ENCODE measurements at regions not wholly inside any gene's neighbourhood (a gene's known extent, or its start where the extent isn't known, plus 50 kb on each side); places are given as distances from the start of the nearest gene placed in this dataset.

- H3K4me3 ChIP-seq = no peak overlapping the region
- intact Hi-C loops (cut with DNase I) = no loop called here
- TF ChIP-seq CTCF (IDR thresholded peaks at IDR 0.05) = no peak
These were observed 253.9 kb downstream of the IL15 start for GRCh38 chr4:141890279-141890678.

GRCh38 chr4:141891260-141892120, 255.1 kb downstream of the IL15 start:
- ATAC-seq = no peak
- Histone ChIP-seq H3K9me3 (no peaks in the 10 kb centered on the region), H3K4me3 (no peak overlapping the region), H3K27ac (no peak overlapping the region), H3K4me1 (no peaks in the 10 kb centered on the region), H3K27me3 (no peaks in the 10 kb centered on the region), H3K36me3 (no peaks in the 10 kb centered on the region)
- no peak for DNase-seq
- intact Hi-C loops (cut with DNase I) = no loop called here
- TF ChIP-seq CTCF (IDR thresholded peaks at IDR 0.05) = no peak

More at GRCh38 chr4:141890279-141890678, 253.9 kb downstream of the IL15 start:
- Histone ChIP-seq H3K27ac (no peak overlapping the region), H3K27me3 (no peaks in the 10 kb centered on the region), H3K4me1 (no peaks in the 10 kb centered on the region), H3K9me3 (no peaks in the 10 kb centered on the region), H3K36me3 (no peaks in the 10 kb centered on the region)
- DNase-seq (no peak), ATAC-seq (no peak)

- intact Hi-C loops (cut with DNase I) = no loop called here
- TF ChIP-seq CTCF (IDR thresholded peaks at IDR 0.05) = no peak
- no peak for ATAC-seq
These were observed 260.3 kb downstream of the IL15 start for GRCh38 chr4:141896687-141897086.

GRCh38 chr4:141898346-141898745, 262.0 kb downstream of the IL15 start:
- H3K9me3 ChIP-seq = no peaks in the 10 kb centered on the region
- no peaks in the 10 kb centered on the region for H3K36me3 ChIP-seq
- H3K4me3 ChIP-seq = no peak overlapping the region
- no peaks in the 10 kb centered on the region for H3K27me3 ChIP-seq
- H3K4me1 ChIP-seq = no peaks in the 10 kb centered on the region
- intact Hi-C loops (cut with DNase I) = no loop called here
- DNase-seq = no peak
- H3K27ac ChIP-seq = no peak overlapping the region
- no peak for ATAC-seq
- TF ChIP-seq CTCF (IDR thresholded peaks at IDR 0.05) = no peak

More at GRCh38 chr4:141896687-141897086, 260.3 kb downstream of the IL15 start:
- Histone ChIP-seq H3K4me1 (no peaks in the 10 kb centered on the region), H3K4me3 (no peak overlapping the region), H3K36me3 (no peaks in the 10 kb centered on the region), H3K27ac (no peak overlapping the region), H3K9me3 (no peaks in the 10 kb centered on the region), H3K27me3 (no peaks in the 10 kb centered on the region)
- DNase-seq = no peak

- intact Hi-C loops (cut with DNase I) = no loop called here
- Histone ChIP-seq H3K27ac (no peak overlapping the region), H3K4me1 (no peaks in the 10 kb centered on the region), H3K9me3 (no peaks in the 10 kb centered on the region), H3K27me3 (no peaks in the 10 kb centered on the region), H3K4me3 (no peak overlapping the region), H3K36me3 (no peaks in the 10 kb centered on the region)
- DNase-seq (no peak), ATAC-seq (no peak)
- TF ChIP-seq CTCF (IDR thresholded peaks at IDR 0.05) = no peak
These were observed 262.7 kb downstream of the IL15 start for GRCh38 chr4:141899103-141899502.

Measured in left lung (tissue), 4 donors.